GM18951 (cell line): ENCODE measurements at regions not wholly inside any gene's neighbourhood (a gene's known extent, or its start where the extent isn't known, plus 50 kb on each side); places are given as distances from the start of the nearest gene placed in this dataset.

Experiments
- POLR2A ChIP-seq: IDR thresholded peaks from 4 replicates; pipeline ENCODE4 v1.6.1; 2011; ENCODE audit warnings: mild to moderate bottlenecking; ENCODE audit not compliant: insufficient read length, insufficient read depth; ENCODE audit errors: extremely low read depth
- in situ Hi-C: fragments of 300-500 bp; cut with MboI; formaldehyde crosslinking; loops from one replicate; pipeline ENCODE4 v1.12.0; 2022; ENCODE audit warnings: low sequenced_read_pairs, mixed read lengths, inconsistent platforms; ENCODE audit not compliant: unreplicated experiment

GRCh38 chr10:4064489-4064888 is 279.5 kb upstream of the KLF6 start:
- no peak for TF ChIP-seq POLR2A
- in situ Hi-C loops, result no loop called here

GRCh38 chr10:4063717-4064116 is 278.7 kb upstream of the KLF6 start:
- no peak for TF ChIP-seq POLR2A
- in situ Hi-C loops, result no loop called here

- in situ Hi-C loops, result no loop called here
- no peak for TF ChIP-seq POLR2A
These were observed 277.7 kb upstream of the KLF6 start for GRCh38 chr10:4062751-4063150.

GRCh38 chr10:4062072-4062471 is 277.1 kb upstream of the KLF6 start:
- TF ChIP-seq POLR2A, result no peak
- in situ Hi-C loops, result no loop called here

GRCh38 chr10:4061441-4061951 is 276.5 kb upstream of the KLF6 start:
- no peak for TF ChIP-seq POLR2A
- in situ Hi-C loops, result no loop called here

GRCh38 chr10:4059471-4060138 is 274.6 kb upstream of the KLF6 start:
- in situ Hi-C loops, result no loop called here
- TF ChIP-seq POLR2A, result no peak

- in situ Hi-C loops, result no loop called here
- TF ChIP-seq POLR2A, result no peak
These were observed 273.6 kb upstream of the KLF6 start for GRCh38 chr10:4058514-4059029.

GRCh38 chr10:4057725-4058513 is 272.9 kb upstream of the KLF6 start:
- in situ Hi-C loops, result no loop called here
- no peak for TF ChIP-seq POLR2A

- in situ Hi-C loops, result no loop called here
- TF ChIP-seq POLR2A, result no peak
These were observed 272.0 kb upstream of the KLF6 start for GRCh38 chr10:4057021-4057420.

- TF ChIP-seq POLR2A, result no peak
- in situ Hi-C loops, result no loop called here
These were observed 269.8 kb upstream of the KLF6 start for GRCh38 chr10:4054656-4055435.

GRCh38 chr10:4053940-4054339 is 268.9 kb upstream of the KLF6 start:
- TF ChIP-seq POLR2A, result no peak
- in situ Hi-C loops, result no loop called here

GRCh38 chr10:4051641-4052151 is 266.7 kb upstream of the KLF6 start:
- in situ Hi-C loops, result no loop called here
- TF ChIP-seq POLR2A, result no peak
